GM19025 (cell line): ENCODE measurements at regions not wholly inside any gene's neighbourhood (a gene's known extent, or its start where the extent isn't known, plus 50 kb on each side); places are given as distances from the start of the nearest gene placed in this dataset.

Source experiments
- ATAC-seq: cut with Tn5 transposase; IDR thresholded peaks from one replicate; pipeline ENCODE4 v1.9.1; 2021; ENCODE audit warnings: mild to moderate bottlenecking, low read depth, moderate library complexity; ENCODE audit not compliant: unreplicated experiment

GRCh38 chr2:196338440-196338839 is 167.1 kb upstream of the STK17B start:
- ATAC-seq = no peak

GRCh38 chr2:196341277-196341841 is 170.0 kb upstream of the STK17B start:
- no peak for ATAC-seq

GRCh38 chr2:196344397-196344796 is 173.0 kb upstream of the STK17B start:
- ATAC-seq = no peak

- ATAC-seq = no peak
These were observed 182.3 kb upstream of the STK17B start for GRCh38 chr2:196353717-196354116.

- no peak for ATAC-seq
These were observed 182.8 kb upstream of the STK17B start for GRCh38 chr2:196354186-196354585.

- ATAC-seq = no peak
These were observed 185.0 kb upstream of the STK17B start for GRCh38 chr2:196356332-196356731.

- no peak for ATAC-seq
These were observed 189.3 kb upstream of the STK17B start for GRCh38 chr2:196360650-196361049.

GRCh38 chr2:196361606-196362326 is 190.4 kb upstream of the STK17B start:
- ATAC-seq = no peak

- ATAC-seq = no peak
These were observed 191.7 kb upstream of the STK17B start for GRCh38 chr2:196362973-196363549.

GRCh38 chr2:196365145-196365544 is 193.8 kb upstream of the STK17B start:
- ATAC-seq = no peak

GRCh38 chr2:196365923-196366322 is 194.5 kb upstream of the STK17B start:
- no peak for ATAC-seq

GRCh38 chr2:196367633-196368032 is 196.3 kb upstream of the STK17B start:
- ATAC-seq = no peak

GRCh38 chr2:196368546-196369225 is 197.3 kb upstream of the STK17B start:
- no peak for ATAC-seq

- no peak for ATAC-seq
These were observed 198.6 kb upstream of the STK17B start for GRCh38 chr2:196369967-196370366.

- ATAC-seq = no peak
These were observed 199.0 kb upstream of the STK17B start for GRCh38 chr2:196370381-196370780.

- no peak for ATAC-seq
These were observed 201.0 kb upstream of the STK17B start for GRCh38 chr2:196372276-196372809.

- ATAC-seq = no peak
These were observed 201.7 kb upstream of the STK17B start for GRCh38 chr2:196372811-196373664.

- ATAC-seq = peak; percentile 56
These were observed 205.9 kb upstream of the STK17B start for GRCh38 chr2:196376984-196377877.

- no peak for ATAC-seq
These were observed 208.2 kb upstream of the STK17B start for GRCh38 chr2:196379600-196379999.
